ENCODE measurements at regions not wholly inside any gene's neighbourhood (a gene's known extent, or its start where the extent isn't known, plus 50 kb on each side); places are given as distances from the start of the nearest gene placed in this dataset.
A peak's percentile ranks its signal among the peaks of the same experiment; 100 is the strongest.

GRCh38 chr1:116231752-116232151 is 120.6 kb downstream of the MAB21L3 start:
- no peak for DNase-seq (ENCODE audit: low read depth in 2 of 2)

- DNase-seq (ENCODE audit: low read depth in 2 of 2) = no peak
Observed at GRCh38 chr1:116232989-116233514, 121.9 kb downstream of the MAB21L3 start.

- DNase-seq (ENCODE audit: low read depth in 2 of 2) = no peak
Observed at GRCh38 chr1:116234429-116234828, 123.2 kb downstream of the MAB21L3 start.

- no peak for DNase-seq (ENCODE audit: low read depth in 2 of 2)
Observed at GRCh38 chr1:116239916-116240315, 128.7 kb downstream of the MAB21L3 start.

GRCh38 chr1:116242741-116243140 is 130.3 kb upstream of the ATP1A1 start:
- no peak for DNase-seq (ENCODE audit: low read depth in 2 of 2)

GRCh38 chr1:116243333-116244054 is 129.6 kb upstream of the ATP1A1 start:
- DNase-seq (ENCODE audit: low read depth in 2 of 2) = no peak

GRCh38 chr1:116246174-116246573 is 126.9 kb upstream of the ATP1A1 start:
- no peak for DNase-seq (ENCODE audit: low read depth in 2 of 2)

GRCh38 chr1:116252271-116252670 is 120.8 kb upstream of the ATP1A1 start:
- no peak for DNase-seq (ENCODE audit: low read depth in 2 of 2)

GRCh38 chr1:116252785-116253184 is 120.3 kb upstream of the ATP1A1 start:
- no peak for DNase-seq (ENCODE audit: low read depth in 2 of 2)

GRCh38 chr1:116253566-116254382 is 119.3 kb upstream of the ATP1A1 start:
- no peak for DNase-seq (ENCODE audit: low read depth in 2 of 2)

- no peak for DNase-seq (ENCODE audit: low read depth in 2 of 2)
Observed at GRCh38 chr1:116254776-116255175, 118.3 kb upstream of the ATP1A1 start.

- no peak for DNase-seq (ENCODE audit: low read depth in 2 of 2)
Observed at GRCh38 chr1:116255486-116256285, 117.4 kb upstream of the ATP1A1 start.

GRCh38 chr1:116256286-116256649 is 116.8 kb upstream of the ATP1A1 start:
- no peak for DNase-seq (ENCODE audit: low read depth in 2 of 2)

GRCh38 chr1:116256875-116257274 is 116.2 kb upstream of the ATP1A1 start:
- no peak for DNase-seq (ENCODE audit: low read depth in 2 of 2)

- peak; percentile 19 to 30 for DNase-seq (ENCODE audit: low read depth in 2 of 2)
Observed at GRCh38 chr1:116257341-116257767, 115.7 kb upstream of the ATP1A1 start.

GRCh38 chr1:116257836-116258235 is 115.2 kb upstream of the ATP1A1 start:
- DNase-seq (ENCODE audit: low read depth in 2 of 2) = no peak

GRCh38 chr1:116258668-116259419 is 114.2 kb upstream of the ATP1A1 start:
- DNase-seq (ENCODE audit: low read depth in 2 of 2) = no peak

GRCh38 chr1:116259663-116260062 is 113.4 kb upstream of the ATP1A1 start:
- no peak for DNase-seq (ENCODE audit: low read depth in 2 of 2)

- no peak for DNase-seq (ENCODE audit: low read depth in 2 of 2)
Observed at GRCh38 chr1:116260115-116260514, 112.9 kb upstream of the ATP1A1 start.

- DNase-seq (ENCODE audit: low read depth in 2 of 2) = no peak
Observed at GRCh38 chr1:116260621-116261020, 112.4 kb upstream of the ATP1A1 start.

- DNase-seq (ENCODE audit: low read depth in 2 of 2) = no peak
Observed at GRCh38 chr1:116261227-116261626, 111.8 kb upstream of the ATP1A1 start.

Measured in stimulated activated CD4-positive, alpha-beta T cell treated with anti-CD3 and anti-CD28 coated beads, Interleukin-15, amount 100 ng/mL, for 48 hours (primary cell).